Frontal cortex (tissue), 3 donors: ENCODE measurements at regions not wholly inside any gene's neighbourhood (a gene's known extent, or its start where the extent isn't known, plus 50 kb on each side); places are given as distances from the start of the nearest gene placed in this dataset.
"Not testable (repeated sequence)": the region's sequence is repeated elsewhere in the genome, so short reads cannot be mapped to it uniquely, and the experiment has no call there.

ENCODE experiments used
- DNase-seq, 2 donors: peaks; one replicate each; pipeline ENCODE4 v3.0.0; 2012; ENCODE audit warnings: low spot score in 2 of 2
- FAIRE-seq: peaks from 2 replicates; lab custom pipeline; 2012; peaks lifted over from hg19 to GRCh38; lab: Jason Lieb, UNC
- donor health status: control.
- donor health status: control.
- donor health status: control.

- no peak for FAIRE-seq
- DNase-seq = peak in 1 of 2 donors; percentile 40
Measured at GRCh38 chr10:124197371-124198124, 104.2 kb upstream of the CHST15 start.

- no peak for DNase-seq
- no peak for FAIRE-seq
Measured at GRCh38 chr10:124196659-124197058, 103.3 kb upstream of the CHST15 start.

GRCh38 chr10:124194199-124194824, 100.9 kb upstream of the CHST15 start:
- FAIRE-seq (no peak), DNase-seq (no peak)

- no peak for FAIRE-seq
Measured at GRCh38 chr10:124193309-124193696, 99.9 kb upstream of the CHST15 start.

GRCh38 chr10:124192664-124193308, 99.4 kb upstream of the CHST15 start:
- DNase-seq, FAIRE-seq: not testable (repeated sequence)

More at GRCh38 chr10:124193309-124193696, 99.9 kb upstream of the CHST15 start:
- DNase-seq = no peak

- DNase-seq, FAIRE-seq: not testable (repeated sequence)
Measured at GRCh38 chr10:124190476-124190875, 97.1 kb upstream of the CHST15 start.

GRCh38 chr10:124186956-124187355, 93.6 kb upstream of the CHST15 start:
- no peak for DNase-seq
- FAIRE-seq = no peak

GRCh38 chr10:124185084-124185483, 91.7 kb upstream of the CHST15 start:
- no peak for FAIRE-seq
- no peak for DNase-seq

GRCh38 chr10:124184208-124184830, 90.9 kb upstream of the CHST15 start:
- no peak for DNase-seq
- no peak for FAIRE-seq

GRCh38 chr10:124183617-124184016, 90.2 kb upstream of the CHST15 start:
- no peak for FAIRE-seq
- no peak for DNase-seq

GRCh38 chr10:124182088-124182541, 88.7 kb upstream of the CHST15 start:
- DNase-seq = no peak
- no peak for FAIRE-seq

- DNase-seq (no peak), FAIRE-seq (no peak)
Measured at GRCh38 chr10:124181656-124182055, 88.3 kb upstream of the CHST15 start.

- FAIRE-seq = no peak
- no peak for DNase-seq
Measured at GRCh38 chr10:124180947-124181549, 87.7 kb upstream of the CHST15 start.

GRCh38 chr10:124180044-124180745, 86.8 kb upstream of the CHST15 start:
- DNase-seq (no peak), FAIRE-seq (no peak)

- DNase-seq = no peak
- FAIRE-seq = no peak
Measured at GRCh38 chr10:124179308-124180043, 86.1 kb upstream of the CHST15 start.

GRCh38 chr10:124177180-124177518, 83.8 kb upstream of the CHST15 start:
- no peak for DNase-seq
- FAIRE-seq = no peak

GRCh38 chr10:124176349-124177179, 83.2 kb upstream of the CHST15 start:
- FAIRE-seq (no peak), DNase-seq (no peak)

- no peak for FAIRE-seq
Measured at GRCh38 chr10:124175701-124176348, 82.4 kb upstream of the CHST15 start.

More at GRCh38 chr10:124175701-124176348, 82.4 kb upstream of the CHST15 start:
- no peak for DNase-seq
